ENCODE measurements at regions not wholly inside any gene's neighbourhood (a gene's known extent, or its start where the extent isn't known, plus 50 kb on each side); places are given as distances from the start of the nearest gene placed in this dataset.

- DNase-seq (ENCODE audit: low spot score), result no peak
Measured at GRCh38 chr21:41076064-41076463, 91.9 kb upstream of the BACE2 start.

DNA sequence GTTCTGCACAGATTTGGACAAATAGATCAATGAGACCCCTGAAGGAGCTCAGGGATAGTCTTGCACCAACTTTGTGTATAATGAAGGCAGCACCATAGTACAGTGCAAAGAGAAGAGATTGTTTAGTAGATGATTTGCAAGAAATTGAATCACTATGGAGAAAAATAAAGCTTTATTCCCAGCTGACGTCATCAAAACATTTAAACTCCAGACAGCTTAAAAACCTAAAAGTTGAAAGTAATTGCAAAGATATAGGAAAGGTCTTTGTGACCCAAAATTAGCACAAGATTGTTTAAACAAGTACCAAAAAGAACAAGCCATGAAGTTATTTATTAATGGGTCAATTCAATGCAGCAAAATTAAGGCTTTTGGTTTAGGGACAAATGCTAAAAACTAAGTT is 88.8 kb upstream of the BACE2 start:
- no peak for DNase-seq (ENCODE audit: low spot score)

DNA sequence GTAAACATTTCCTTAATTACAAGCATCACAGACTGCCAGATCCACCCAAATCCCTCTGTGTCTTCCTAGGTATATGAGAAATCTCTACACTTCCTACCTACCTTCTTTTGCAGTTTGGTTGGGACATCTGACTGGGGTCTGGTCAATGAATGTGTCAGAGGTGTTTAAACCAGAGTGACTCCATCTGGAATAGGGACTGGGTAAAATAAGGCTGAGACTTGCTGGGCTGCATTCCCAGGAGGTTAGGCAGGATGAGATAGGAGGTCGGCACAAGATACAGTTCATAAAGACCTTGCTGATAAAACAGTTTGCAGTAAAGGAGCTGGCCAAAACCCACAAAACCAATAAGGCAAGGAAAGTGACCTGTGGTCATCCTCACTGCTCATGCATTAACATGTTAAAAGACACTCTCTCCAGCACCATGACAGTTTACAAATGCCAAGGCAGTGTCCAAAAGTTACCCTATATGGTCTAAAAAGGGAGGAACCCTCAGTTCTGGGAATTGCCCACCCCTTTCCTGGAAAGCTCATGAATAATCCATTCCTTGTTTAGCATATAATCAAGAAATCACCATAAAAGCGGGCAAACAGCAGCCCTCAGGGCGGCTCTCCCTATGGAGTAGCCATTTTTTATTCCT is 87.4 kb upstream of the BACE2 start:
- no peak for DNase-seq (ENCODE audit: low spot score)

DNA sequence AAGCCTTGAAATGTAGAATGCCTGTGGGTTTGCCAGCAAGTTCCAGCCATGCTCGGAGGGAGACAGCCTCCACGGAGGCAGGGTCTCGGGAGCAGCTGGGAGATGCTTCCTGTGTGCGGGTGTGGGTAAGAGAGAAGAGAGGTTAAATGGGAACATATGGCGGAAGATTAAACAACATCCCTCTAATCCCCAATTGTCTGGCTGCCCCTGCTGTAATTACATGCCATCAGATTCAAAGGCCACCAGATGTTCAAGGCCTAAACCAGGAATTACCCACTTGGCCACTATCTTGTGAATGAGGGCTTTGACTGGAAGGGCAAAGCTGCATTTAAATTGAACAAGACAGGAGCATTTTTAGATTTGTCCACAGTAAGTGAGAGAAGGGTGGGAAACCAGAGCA is 81.4 kb upstream of the BACE2 start:
- no peak for DNase-seq (ENCODE audit: low spot score)

DNA sequence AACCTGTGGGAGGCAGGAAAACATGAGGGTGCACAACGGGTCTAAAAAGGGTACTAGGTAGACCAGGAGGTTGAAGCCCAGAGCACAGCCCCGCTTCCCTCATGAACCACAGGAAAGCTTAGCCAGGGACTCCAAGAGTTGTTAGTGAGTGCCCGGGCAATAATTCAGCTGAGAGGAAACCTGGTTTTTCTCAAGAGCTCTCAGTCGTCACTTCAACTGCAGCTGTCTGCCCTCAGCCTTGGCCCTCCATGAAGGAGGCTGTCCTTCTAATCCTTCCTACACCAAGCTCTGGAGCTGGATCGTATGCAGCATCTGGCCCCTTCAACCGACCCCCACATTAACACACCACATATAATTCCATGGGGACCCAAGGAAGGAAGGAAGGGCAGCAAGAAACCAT is 77.0 kb upstream of the BACE2 start:
- DNase-seq (ENCODE audit: low spot score), result no peak

DNA sequence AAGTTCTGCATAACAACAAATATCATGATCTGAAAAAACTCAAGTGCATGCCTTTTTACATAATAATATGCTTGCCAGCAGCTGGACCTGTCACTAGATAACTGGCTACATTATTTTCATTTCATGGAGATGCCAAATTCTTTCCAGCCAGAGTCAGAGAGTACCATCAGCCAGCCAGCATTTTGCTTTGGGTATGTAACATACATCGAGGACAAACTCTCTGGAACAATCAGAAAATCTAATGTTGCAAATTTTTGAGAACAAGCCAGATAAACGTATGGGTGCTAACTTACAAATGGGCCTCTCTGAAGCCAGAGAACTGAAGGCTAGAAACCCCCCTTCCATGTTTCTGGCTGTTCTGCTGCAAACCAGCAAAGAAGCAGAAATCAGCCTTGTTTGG is 76.3 kb upstream of the BACE2 start:
- DNase-seq (ENCODE audit: low spot score), result no peak

GRCh38 chr21:41092312-41092711 is 75.6 kb upstream of the BACE2 start:
- DNase-seq (ENCODE audit: low spot score), result no peak

GRCh38 chr21:41095983-41096382 is 72.0 kb upstream of the BACE2 start:
- no peak for DNase-seq (ENCODE audit: low spot score)

DNA sequence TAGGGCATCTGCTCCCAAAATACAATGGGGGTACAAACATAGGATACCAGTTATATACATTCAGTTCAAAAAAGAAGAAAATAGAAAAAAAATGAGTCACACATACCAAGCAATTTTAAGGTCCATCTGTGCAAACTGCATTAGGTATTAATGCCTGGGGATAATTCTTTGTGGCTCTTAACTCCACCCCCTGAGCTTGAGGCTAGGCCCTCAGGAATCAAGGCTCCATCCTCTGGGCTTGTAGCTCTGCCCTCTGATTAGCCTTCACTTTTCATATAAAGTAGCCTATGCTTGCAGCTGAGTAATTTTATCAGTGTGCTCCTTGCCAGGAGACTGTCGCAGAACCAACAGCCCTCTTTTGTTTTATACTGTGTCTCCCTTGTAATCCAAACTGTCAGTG is 69.9 kb upstream of the BACE2 start:
- DNase-seq (ENCODE audit: low spot score), result no peak

DNA sequence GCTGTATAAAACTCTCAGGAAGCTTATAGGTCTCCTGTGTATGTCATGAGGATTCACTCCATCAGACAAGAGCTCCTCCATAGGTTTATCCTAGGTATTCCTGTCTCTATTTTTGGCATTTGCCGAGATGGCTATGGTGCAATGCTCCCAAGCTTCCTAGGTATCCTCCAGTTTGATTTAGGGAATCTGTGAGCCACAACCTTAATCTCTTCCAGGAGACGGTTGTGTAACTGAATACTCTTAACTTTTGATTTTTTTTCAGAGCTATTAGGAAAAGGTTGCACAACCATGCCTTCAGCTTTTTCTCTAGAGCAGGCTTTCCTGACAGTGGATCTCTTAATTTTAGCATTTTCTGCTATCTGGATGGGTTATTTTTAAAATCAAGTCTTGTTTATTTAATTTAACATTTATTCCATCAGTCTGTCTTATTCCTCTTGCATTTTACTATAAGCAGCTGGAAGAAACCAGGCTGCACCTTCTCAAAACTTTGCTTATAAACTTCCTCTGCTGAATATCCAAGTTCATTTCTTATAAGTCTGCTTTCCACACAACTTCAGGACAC is 69.4 kb upstream of the BACE2 start:
- DNase-seq (ENCODE audit: low spot score), result no peak

- no peak for DNase-seq (ENCODE audit: low spot score)
Measured at GRCh38 chr21:41100826-41101550, 67.0 kb upstream of the BACE2 start.

DNA sequence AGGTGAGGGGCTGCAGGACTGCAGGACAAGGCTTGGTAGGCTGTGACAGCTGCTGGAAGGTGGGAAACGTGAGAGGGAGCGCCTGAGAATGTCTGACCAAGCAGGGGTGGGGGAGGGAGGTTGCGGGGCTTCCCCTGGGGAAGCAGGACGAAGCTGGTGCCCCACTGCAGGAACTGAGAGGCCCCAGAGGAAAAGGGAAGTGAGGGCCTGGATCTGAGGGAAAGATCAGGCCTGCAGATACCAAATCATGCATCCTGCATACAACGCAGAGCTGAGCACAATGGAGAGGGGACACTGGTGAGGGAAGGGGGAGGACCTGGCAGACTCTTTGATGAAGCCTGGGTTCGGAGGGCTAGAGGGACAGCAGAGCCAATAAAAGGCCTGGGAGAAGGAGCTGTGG is 65.7 kb upstream of the BACE2 start:
- no peak for DNase-seq (ENCODE audit: low spot score)

GRCh38 chr21:41107602-41108001 is 60.4 kb upstream of the BACE2 start:
- DNase-seq (ENCODE audit: low spot score), result no peak

DNA sequence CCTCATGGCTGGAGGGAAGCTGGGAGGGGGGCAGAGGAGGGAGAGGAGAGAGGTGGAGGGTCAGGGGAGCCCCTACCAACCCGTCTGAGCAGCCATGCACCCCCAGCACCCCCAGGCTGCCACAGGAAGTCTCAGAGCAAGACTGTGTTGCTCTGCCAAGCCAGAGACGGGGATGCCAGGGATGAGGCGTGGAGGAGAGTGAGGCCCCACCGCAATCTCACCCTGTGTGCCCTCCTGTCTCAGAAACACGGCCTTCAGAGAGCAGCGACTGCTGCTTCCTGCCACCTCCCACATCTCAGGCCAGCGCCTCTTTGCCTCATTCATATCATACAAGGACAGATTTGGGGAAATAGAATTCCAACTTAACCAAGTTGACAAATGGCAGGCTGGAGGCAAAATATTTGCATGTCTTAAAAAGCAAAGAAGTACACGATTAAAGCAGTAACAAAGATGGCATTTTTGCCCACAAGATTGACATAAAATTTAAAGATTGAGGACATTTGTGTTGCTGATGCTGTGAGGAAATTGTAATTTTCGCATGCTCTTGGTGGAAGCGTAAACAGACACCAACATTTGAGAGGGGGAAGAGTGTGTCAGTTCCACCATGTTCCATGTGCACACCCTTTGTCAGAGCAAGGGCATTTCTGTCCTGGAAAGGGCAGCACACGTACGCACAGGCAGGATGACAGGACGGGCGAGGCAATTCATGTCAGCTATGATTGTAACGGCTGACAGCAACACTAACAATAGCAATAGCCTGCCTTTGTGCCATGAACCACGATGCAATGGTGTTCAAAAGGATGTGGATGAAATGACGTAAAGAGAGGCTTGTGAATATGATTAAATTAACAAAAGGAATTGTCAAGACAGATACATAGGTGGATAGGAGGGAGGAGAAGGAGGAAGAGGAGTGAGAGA is 59.0 kb upstream of the BACE2 start:
- DNase-seq (ENCODE audit: low spot score), result no peak

DNA sequence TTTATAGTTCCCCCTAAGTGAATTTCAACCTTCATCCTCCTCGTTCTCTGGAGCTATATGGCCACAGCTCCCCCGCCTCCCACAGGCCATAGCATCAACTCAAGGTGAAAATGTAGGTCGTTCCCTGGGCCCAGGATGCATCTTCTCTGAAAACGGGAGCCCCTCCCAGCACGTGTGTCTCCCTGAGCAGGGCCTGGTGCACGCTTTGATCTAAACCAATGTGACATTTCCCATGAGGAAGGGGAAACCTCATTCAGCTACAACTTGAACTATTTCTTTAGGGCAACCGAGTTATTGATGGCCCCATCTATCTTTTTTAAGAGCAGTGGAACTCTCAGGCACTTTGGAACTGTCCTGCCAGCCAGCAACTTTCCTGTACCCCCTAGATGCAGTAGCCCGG is 57.8 kb upstream of the BACE2 start:
- DNase-seq (ENCODE audit: low spot score), result no peak

DNA sequence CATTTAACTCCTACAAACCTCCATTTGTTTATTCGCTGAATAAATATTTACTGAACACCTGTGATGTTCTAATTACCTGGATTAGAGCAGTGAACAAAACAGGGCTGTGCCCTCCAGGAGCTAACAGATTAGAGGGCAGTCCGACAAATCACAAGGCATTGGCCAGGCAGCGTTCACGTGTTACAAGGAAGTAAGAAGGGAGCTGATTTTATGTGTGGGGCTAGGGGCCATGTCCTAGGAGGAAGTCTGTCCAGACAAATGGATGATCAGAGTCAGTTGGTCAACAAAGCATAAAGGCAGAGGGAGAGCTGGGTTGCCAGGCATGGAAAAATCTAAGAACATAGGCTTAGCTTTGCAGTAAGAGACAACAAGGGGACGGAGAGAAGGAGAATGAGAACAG is 57.3 kb upstream of the BACE2 start:
- DNase-seq (ENCODE audit: low spot score), result no peak

DNA sequence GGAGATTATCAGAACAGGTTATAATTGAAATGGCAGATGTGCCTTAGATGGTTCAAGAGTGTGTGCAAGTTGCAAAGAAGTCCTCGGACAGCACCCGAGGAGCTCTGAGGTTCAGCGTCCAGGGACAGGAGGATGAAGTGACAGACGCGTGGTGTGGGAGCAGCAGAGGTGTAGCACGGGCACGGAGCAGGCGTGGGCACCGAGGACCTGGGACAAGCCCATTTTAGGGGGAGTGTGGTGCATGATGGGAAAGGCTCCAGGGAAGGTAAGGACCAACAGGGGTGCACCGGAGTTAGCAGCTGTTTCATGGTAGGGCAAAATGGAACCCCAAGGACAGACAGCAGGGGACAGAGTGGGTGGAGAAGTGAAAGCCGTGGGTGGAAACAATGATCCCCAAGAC is 56.3 kb upstream of the BACE2 start:
- no peak for DNase-seq (ENCODE audit: low spot score)

DNA sequence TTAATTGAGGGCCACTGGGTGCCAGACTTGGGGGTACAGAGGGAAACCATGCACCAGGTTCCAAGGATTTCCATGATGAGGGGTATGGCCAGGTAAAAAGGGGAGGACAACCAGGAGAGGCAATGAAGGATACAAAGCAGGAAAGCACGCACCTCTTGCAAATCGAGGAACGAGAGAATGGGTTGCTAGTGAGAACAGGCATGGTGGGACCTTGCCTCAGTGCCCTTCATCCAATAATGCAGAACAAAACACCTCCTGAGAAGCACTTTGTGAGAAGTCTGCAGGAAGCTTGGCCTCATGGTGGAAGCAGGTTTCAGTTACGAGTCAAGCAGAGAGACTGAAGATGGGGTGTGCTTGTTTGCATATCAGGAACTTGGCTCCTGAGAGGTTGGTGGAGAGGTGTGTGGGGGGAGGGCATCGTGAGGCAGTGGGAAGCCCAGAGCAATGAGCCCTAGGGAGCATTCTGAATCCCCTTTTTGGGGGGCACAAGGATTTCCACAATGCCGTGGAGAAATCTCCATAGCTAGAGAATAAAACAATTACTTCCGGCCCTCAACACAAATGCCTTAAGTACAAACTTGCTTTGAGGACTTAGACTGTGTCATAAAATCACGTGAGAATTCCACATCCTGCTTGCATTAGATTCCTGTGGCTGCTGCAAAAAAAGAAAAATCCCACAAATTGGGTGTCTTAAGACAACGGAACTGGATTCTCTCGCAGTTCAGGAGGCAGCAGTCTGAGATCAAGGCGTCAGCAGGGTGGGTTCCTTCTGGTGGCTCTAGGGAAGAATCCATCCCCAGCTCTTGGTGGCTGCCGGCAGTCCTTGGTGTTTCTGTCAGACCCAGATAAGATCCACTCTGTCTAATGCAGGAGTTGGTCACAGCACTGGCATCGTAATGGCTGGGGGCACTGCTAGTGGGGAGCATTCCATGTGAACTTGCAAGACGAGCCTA is 54.9 kb upstream of the BACE2 start:
- no peak for DNase-seq (ENCODE audit: low spot score)

DNA sequence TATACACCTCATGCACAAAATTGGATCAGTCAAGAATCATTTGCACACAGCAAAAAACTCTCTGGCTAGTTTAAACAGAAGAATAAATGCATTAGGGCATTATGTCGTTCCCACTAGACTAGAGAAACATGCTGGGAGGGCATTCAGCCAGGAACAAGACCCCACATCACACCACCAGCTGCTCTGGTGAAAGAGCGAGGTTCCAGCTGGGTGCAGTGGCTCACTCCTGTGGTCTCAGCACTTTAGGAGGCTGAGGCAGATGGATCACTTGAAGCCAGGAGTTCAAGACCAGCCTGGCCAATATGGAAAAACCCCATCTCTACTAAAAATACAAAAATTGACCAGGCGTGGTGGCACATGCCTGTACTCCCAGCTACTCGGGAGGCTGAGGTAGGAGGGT is 52.1 kb upstream of the BACE2 start:
- DNase-seq (ENCODE audit: low spot score), result no peak

Measured in HuH-7 (cell line).